HL-60 (cell line): ENCODE measurements at regions not wholly inside any gene's neighbourhood (a gene's known extent, or its start where the extent isn't known, plus 50 kb on each side); places are given as distances from the start of the nearest gene placed in this dataset.

Experiments
- DNase-seq, 2 experiments: peaks; one replicate each; pipeline ENCODE4 v3.0.0-alpha.2; 2010 to 2020; ENCODE audit warnings: low read depth in 1 of 2, low spot score in 1 of 2
- H3K27ac ChIP-seq: fragments of 250-450 bp; sonication (Bioruptor Pico); replicated peaks from 2 replicates; pipeline ENCODE4 v1.5.1; 2020; ENCODE audit warnings: mild to moderate bottlenecking, moderate library complexity
- H3K27me3 ChIP-seq: fragments of 250-450 bp; sonication (Bioruptor Pico); 2 replicates; pipeline ENCODE4 v1.5.1; 2021; ENCODE audit warnings: mild to moderate bottlenecking, moderate library complexity; ENCODE audit not compliant: insufficient read depth, poor library complexity, severe bottlenecking
- H3K4me3 ChIP-seq: replicated peaks from 2 replicates; pipeline ENCODE4 v1.5.1; 2011; ENCODE audit warnings: mild to moderate bottlenecking, control low read depth, low read length; ENCODE audit not compliant: insufficient read depth
- GABPA ChIP-seq: IDR thresholded peaks from 2 replicates; pipeline ENCODE4 v1.6.1; 2012; ENCODE audit warnings: low read depth
- POLR2AphosphoS5 ChIP-seq: IDR thresholded peaks from 2 replicates; pipeline ENCODE4 v1.6.1; 2012; ENCODE audit warnings: low read depth
- SPI1 ChIP-seq: IDR thresholded peaks from 2 replicates; pipeline ENCODE4 v1.6.1; 2012; ENCODE audit warnings: low read depth, mild to moderate bottlenecking, borderline replicate concordance
- TF ChIP-seq, protein P1 (sequence below): IDR thresholded peaks from one replicate; pipeline ENCODE4 v1.5.1; 2011; ENCODE audit warnings: low read length, control low read depth, inconsistent platforms; ENCODE audit not compliant: insufficient read depth
- TF ChIP-seq, protein P2 (sequence below): IDR thresholded peaks from 2 replicates; pipeline ENCODE4 v1.6.1; 2012; ENCODE audit warnings: low read depth; ENCODE audit not compliant: insufficient replicate concordance

DNA sequence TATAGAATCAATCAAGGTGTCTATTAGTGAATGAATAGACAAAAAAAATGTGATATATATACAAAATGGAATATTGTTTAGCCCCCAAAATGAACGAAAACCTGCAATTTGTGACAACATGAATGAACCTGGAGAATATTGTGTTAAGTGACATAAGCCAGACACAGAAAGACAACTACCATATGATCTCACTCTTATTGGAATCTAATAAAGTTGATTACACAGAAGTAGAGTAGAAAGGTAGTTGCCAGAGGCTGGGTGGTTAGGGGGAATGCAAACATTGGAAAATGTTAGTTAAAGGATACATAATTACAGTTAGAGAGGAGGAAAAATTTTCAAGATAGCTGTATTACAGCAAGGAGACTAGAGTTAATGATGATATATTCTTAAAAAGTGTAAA is 1962.3 kb downstream of the EFNA5 start:
- TF ChIP-seq SPI1 (no peak), GABPA (no peak), POLR2AphosphoS5 (no peak)
- TF ChIP-seq, protein P1, sequence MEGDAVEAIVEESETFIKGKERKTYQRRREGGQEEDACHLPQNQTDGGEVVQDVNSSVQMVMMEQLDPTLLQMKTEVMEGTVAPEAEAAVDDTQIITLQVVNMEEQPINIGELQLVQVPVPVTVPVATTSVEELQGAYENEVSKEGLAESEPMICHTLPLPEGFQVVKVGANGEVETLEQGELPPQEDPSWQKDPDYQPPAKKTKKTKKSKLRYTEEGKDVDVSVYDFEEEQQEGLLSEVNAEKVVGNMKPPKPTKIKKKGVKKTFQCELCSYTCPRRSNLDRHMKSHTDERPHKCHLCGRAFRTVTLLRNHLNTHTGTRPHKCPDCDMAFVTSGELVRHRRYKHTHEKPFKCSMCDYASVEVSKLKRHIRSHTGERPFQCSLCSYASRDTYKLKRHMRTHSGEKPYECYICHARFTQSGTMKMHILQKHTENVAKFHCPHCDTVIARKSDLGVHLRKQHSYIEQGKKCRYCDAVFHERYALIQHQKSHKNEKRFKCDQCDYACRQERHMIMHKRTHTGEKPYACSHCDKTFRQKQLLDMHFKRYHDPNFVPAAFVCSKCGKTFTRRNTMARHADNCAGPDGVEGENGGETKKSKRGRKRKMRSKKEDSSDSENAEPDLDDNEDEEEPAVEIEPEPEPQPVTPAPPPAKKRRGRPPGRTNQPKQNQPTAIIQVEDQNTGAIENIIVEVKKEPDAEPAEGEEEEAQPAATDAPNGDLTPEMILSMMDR = no peak
- TF ChIP-seq, protein P2, sequence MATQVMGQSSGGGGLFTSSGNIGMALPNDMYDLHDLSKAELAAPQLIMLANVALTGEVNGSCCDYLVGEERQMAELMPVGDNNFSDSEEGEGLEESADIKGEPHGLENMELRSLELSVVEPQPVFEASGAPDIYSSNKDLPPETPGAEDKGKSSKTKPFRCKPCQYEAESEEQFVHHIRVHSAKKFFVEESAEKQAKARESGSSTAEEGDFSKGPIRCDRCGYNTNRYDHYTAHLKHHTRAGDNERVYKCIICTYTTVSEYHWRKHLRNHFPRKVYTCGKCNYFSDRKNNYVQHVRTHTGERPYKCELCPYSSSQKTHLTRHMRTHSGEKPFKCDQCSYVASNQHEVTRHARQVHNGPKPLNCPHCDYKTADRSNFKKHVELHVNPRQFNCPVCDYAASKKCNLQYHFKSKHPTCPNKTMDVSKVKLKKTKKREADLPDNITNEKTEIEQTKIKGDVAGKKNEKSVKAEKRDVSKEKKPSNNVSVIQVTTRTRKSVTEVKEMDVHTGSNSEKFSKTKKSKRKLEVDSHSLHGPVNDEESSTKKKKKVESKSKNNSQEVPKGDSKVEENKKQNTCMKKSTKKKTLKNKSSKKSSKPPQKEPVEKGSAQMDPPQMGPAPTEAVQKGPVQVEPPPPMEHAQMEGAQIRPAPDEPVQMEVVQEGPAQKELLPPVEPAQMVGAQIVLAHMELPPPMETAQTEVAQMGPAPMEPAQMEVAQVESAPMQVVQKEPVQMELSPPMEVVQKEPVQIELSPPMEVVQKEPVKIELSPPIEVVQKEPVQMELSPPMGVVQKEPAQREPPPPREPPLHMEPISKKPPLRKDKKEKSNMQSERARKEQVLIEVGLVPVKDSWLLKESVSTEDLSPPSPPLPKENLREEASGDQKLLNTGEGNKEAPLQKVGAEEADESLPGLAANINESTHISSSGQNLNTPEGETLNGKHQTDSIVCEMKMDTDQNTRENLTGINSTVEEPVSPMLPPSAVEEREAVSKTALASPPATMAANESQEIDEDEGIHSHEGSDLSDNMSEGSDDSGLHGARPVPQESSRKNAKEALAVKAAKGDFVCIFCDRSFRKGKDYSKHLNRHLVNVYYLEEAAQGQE = no peak
- Histone ChIP-seq H3K4me3 (no peak overlapping the region), H3K27ac (no peak overlapping the region), H3K27me3 (no peaks in the 10 kb centered on the region)
- DNase-seq = no peak

DNA sequence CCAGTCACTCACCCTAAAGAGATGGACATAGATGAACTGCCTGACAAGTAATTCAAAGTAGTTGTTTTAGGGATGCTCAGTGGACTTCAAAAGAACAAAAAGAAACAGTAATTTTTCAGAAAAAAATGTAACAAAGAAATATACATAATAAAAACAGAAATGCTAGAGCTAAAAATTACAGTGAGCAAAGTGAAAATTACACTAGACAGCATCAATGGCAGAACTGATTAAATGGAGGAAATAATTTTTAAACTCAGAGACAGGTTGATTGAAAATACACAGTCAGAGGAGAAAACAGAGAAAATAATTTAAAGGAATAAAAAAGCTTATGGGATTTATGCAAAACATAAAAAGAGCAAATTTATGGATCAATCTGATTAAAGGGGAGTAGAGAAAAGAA is 1968.4 kb downstream of the EFNA5 start:
- Histone ChIP-seq H3K4me3 (no peak overlapping the region), H3K27me3 (no peaks in the 10 kb centered on the region), H3K27ac (no peak overlapping the region)
- no peak for TF ChIP-seq POLR2AphosphoS5
- no peak for DNase-seq

DNA sequence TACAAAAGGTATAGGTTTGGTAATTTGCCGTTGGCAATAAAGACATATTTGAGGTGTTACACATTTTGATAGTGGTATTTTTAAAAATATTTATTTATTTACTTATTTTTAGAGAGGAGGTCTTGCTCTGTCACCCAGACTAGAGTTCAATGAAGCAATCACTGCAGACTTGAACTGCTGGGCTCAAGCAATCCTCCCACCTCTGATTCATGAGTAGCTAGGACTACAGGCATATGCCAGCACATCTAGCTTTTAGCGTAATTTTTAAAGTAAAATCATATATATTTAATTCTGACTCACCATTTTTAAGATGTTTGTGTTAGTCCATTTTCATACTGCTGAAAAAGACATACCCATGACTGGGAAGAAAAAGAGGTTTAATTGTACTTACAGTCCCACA is 1974.3 kb downstream of the EFNA5 start:
- no peak for DNase-seq
- no peak overlapping the region for H3K4me3 ChIP-seq
- H3K27ac ChIP-seq = no peak overlapping the region
- H3K27me3 ChIP-seq = no peaks in the 10 kb centered on the region
- no peak for TF ChIP-seq SPI1
- TF ChIP-seq, protein P2 = no peak
- TF ChIP-seq GABPA = no peak
- TF ChIP-seq, protein P1 = no peak
- TF ChIP-seq POLR2AphosphoS5 = no peak

DNA sequence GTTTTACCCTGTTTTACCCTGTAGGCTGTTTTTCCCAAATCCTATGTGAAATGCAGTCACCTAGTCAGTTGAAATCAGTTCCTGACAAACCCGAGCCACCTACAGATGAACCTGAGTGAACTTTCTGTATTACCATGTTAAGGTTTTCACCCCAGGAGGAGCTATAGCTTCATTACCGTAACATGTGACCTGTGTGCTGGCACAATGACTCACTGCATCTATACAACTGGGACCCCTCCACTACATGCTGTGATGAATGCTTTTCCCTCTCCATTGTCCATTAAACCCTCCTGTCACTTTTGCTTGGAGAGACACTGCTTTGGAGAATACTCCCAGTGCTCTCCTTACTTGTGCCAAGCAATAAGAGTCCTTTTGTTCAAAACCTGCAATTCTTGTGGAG is 1974.8 kb downstream of the EFNA5 start:
- no peak for DNase-seq
- Histone ChIP-seq H3K4me3 (no peak overlapping the region), H3K27ac (no peak overlapping the region), H3K27me3 (no peaks in the 10 kb centered on the region)
- no peak for TF ChIP-seq SPI1

DNA sequence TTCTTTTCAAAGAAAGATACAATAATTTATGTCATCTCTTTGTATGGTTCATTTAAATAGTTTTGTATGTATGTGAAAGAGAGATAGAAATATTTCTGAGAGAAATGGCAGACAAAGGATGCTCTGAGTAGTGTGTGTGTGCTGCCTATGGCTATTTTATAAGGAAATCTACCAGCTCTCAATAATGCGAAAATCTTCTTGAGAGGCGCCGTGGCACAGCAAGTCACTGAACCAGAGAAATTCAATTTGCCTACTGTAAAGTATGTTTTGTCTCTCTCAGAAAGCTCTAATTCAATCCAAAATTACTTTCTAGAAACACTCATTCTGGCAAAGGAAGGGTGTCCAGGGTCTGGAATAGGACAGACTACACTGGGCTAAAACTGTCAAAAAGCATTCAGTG is 1981.1 kb downstream of the EFNA5 start:
- no peak overlapping the region for H3K27ac ChIP-seq
- H3K4me3 ChIP-seq = no peak overlapping the region
- no peak for TF ChIP-seq GABPA
- TF ChIP-seq, protein P2 = no peak
- TF ChIP-seq, protein P1 = no peak
- no peak for TF ChIP-seq SPI1
- TF ChIP-seq POLR2AphosphoS5 = no peak
- no peaks in the 10 kb centered on the region for H3K27me3 ChIP-seq
- no peak for DNase-seq
